Left cardiac atrium (tissue), 4 donors: ENCODE measurements at regions not wholly inside any gene's neighbourhood (a gene's known extent, or its start where the extent isn't known, plus 50 kb on each side); places are given as distances from the start of the nearest gene placed in this dataset.
"Not testable (repeated sequence)": the region's sequence is repeated elsewhere in the genome, so short reads cannot be mapped to it uniquely, and the experiment has no call there.

Source experiments
- ATAC-seq, 2 donors: fragments of 200-7000 bp; cut with Tn5 transposase; one replicate each; pipeline ENCODE4 v1.9.1; 2020; ENCODE audit warnings: mild to moderate bottlenecking in 2 of 2, moderate library complexity in 2 of 2
- DNase-seq: peaks from one replicate; pipeline ENCODE4 v3.0.0-alpha.2; 2020
- intact Hi-C, 2 donors: fragments of 100-400 bp; cut with DNase I; formaldehyde crosslinking; loops; one replicate each; pipeline versions ENCODE4 v1.14.1 to v1.15.1; 2022 to 2023
- donor health status: DM: no; HTN: yes; CAD: no.
- donor health status: DM: no; HTN: yes; CAD: no; lungs with severe emphysema.
- donor health status: DM: yes; HTN: yes; CAD: no.
- donor health status: Dilated cardiomyopathy.

DNA sequence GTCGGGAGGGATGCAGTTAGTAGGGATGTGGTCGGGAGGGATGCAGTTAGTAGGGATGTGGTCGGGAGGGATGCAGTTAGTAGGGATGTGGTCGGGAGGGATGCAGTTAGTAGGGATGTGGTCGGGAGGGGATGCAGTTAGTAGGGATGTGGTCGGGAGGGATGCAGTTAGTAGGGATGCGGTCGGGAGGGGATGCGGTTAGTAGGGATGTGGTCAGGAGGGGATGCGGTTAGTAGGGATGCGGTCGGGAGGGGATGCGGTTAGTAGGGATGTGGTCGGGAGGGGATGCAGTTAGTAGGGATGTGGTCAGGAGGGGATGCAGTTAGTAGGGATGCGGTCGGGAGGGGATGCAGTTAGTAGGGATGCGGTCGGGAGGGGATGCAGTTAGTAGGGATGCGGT lies 96.2 kb downstream of the BDH1 start:
- not testable (repeated sequence) for DNase-seq, ATAC-seq
- intact Hi-C loops, result loop anchor here (5.0 to 10.0 kb wide), 3 partner anchors 162 to 235 kb away; partner anchors contain the start of gene DLG1 (in 1 of the 2)

GRCh38 chr3:197458906-197459470 lies 96.8 kb downstream of the BDH1 start:
- no peak for DNase-seq
- ATAC-seq, result no peak
- intact Hi-C loops, result loop anchor here (5.0 to 10.0 kb wide), 3 partner anchors 162 to 234 kb away; partner anchors contain the start of gene DLG1 (in 1 of the 2)

DNA sequence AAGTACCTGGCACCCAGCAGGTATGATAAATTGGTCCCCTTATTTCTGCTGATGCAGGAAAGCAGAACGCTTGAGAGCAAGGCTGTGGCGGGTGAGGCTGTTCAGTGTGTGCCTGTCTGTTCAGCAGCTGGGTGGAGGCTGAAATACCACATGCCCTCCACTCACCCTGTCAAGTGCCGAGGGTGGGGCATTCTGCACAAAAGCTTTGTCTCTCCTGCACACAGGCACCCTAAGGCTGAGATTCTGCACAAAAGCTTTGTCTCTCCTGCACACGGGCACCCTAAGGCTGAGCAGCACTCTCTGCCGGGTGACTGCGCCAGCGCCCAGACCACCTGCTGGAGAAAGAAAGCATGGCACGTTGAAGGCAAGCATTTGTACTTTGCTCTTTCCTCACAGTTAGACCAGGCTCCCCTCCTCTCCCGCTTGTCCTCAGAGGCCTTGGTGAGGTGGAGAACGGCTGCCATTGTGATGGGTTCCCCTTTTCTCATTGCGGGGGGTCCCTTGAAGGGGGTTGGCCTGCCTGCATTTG lies 97.5 kb downstream of the BDH1 start:
- ATAC-seq (no peak), DNase-seq (no peak)
- intact Hi-C loops, result loop anchor here (5.0 to 10.0 kb wide), 3 partner anchors 161 to 233 kb away; partner anchors contain the start of gene DLG1 (in 1 of the 2)

- ATAC-seq (peak; percentile 94 to 96), DNase-seq (peak; percentile 94)
- intact Hi-C loops, result loop anchor here (5.0 to 10.0 kb wide), 3 partner anchors 159 to 232 kb away; partner anchors contain the start of gene DLG1 (in 1 of the 2)
Measured at GRCh38 chr3:197456261-197457091, 99.3 kb downstream of the BDH1 start.

DNA sequence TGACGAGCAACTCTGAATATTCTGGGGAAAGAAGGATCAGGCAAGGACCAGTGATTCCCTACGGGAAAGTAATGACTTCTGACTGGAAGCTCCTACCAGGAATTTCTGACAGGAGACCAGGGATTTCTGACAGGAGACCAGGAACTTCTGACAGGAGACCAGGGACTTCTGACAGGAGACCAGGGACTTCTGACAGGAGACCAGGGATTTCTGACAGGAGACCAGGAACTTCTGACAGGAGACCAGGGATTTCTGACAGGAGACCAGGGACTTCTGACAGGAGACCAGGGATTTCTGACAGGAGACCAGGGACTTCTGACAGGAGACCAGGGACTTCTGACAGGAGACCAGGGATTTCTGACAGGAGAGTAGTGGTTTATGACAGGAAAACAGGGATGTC lies 100.9 kb downstream of the BDH1 start:
- intact Hi-C loops, result loop anchor here (5.0 to 10.0 kb wide), 4 partner anchors 158 to 230 kb away; partner anchors contain the start of gene DLG1 (in 1 of the 2)
- DNase-seq, ATAC-seq: not testable (repeated sequence)

- DNase-seq (no peak), ATAC-seq (peak in 1 of 2 donors; percentile 19)
- intact Hi-C loops, result loop anchor here (5.0 to 10.0 kb wide), 3 partner anchors 197 to 229 kb away; no protein-coding TSS in a partner anchor
Measured at GRCh38 chr3:197454014-197454413, 101.8 kb downstream of the BDH1 start.

- DNase-seq (no peak), ATAC-seq (no peak)
- intact Hi-C loops, result loop anchor here (5.0 to 10.0 kb wide), 3 partner anchors 194 to 226 kb away; no protein-coding TSS in a partner anchor
Measured at GRCh38 chr3:197450810-197451209, 105.0 kb downstream of the BDH1 start.

DNA sequence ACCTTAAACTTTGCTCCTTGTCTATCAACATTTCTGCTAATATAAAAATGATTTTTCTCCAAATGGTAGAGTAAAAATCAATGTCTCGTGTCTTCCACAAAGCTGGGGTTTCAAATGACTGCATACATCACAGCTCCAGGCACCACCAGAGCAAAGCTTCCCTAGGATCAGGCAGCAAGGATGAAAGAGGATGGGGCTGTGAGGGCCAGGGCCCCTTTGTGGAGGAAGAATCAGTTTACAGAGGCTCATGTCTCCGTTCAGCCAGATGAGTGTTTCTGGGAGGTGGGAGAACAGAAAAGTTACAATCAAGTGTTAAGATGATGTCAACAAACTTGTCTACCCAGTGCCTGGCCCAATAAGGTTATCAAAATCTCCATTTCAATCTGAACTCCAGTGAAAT lies 105.5 kb downstream of the BDH1 start:
- DNase-seq, result no peak
- no peak for ATAC-seq
- intact Hi-C loops, result loop anchor here (5.0 to 10.0 kb wide), 3 partner anchors 193 to 226 kb away; no protein-coding TSS in a partner anchor

- ATAC-seq, DNase-seq, intact Hi-C loops: not testable (repeated sequence)
Measured at GRCh38 chr3:197449181-197449580, 106.6 kb downstream of the BDH1 start.

- not testable (repeated sequence) for ATAC-seq, DNase-seq
Measured at GRCh38 chr3:197447781-197448180, 108.0 kb downstream of the BDH1 start.

GRCh38 chr3:197447057-197447456 lies 108.7 kb downstream of the BDH1 start:
- no peak for ATAC-seq

More at GRCh38 chr3:197447781-197448180, 108.0 kb downstream of the BDH1 start:
- intact Hi-C loops, result not testable (repeated sequence)

GRCh38 chr3:197446700-197447056 lies 109.1 kb downstream of the BDH1 start:
- DNase-seq, result no peak
- intact Hi-C loops, result no loop called here
- no peak for ATAC-seq

More at GRCh38 chr3:197447057-197447456, 108.7 kb downstream of the BDH1 start:
- intact Hi-C loops, result no loop called here
- DNase-seq, result no peak

- intact Hi-C loops, result no loop called here
- no peak for ATAC-seq
- no peak for DNase-seq
Measured at GRCh38 chr3:197445896-197446699, 109.7 kb downstream of the BDH1 start.

DNA sequence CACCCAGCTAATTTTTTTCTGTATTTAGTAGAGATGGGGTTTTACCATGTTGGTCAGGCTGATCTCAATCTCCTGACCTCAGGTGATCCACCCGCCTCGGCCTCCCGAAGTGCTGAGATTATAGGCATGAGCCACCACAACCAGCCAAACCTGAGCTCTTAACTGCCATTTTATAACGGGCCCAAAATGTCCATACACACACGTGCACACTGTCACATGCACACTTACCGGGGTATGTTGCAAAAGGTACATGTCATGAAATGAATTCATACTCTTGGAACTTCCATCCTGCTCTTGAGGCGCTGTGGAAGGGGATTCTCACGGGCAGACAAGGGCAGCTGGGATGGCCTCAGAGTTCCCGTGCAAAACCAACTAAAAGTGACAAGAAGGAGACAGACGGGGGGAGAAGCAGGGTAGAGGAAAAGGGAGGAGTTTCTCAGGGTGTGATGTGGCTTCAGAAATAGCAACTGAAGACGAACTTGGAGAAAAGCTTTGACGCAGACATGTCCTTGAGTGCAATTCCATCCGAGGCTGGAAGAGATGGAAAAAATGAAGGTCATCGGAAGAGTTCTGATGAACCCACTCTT lies 110.9 kb downstream of the BDH1 start:
- intact Hi-C loops, result no loop called here
- ATAC-seq (no peak), DNase-seq (no peak)

DNA sequence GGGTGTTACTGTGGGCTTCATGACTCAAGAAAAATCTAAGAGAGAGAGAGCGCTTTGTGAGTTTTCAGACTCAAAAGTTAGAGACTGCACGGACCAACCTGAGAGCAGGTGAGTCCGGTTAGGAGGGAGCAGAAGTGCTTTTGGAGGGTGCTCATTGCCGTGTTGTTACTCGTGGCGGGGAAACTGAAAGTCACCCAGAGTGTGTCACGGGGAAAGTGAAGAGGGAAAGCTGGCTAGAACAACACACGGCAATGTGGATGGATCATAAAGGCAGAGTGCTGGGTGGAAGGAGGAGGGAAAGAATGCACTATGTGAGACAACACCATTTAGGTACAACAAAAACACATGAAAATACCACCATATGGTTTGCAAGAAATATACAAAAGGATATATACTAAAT lies 112.3 kb downstream of the BDH1 start:
- DNase-seq (no peak), ATAC-seq (no peak)
- intact Hi-C loops, result no loop called here

GRCh38 chr3:197440717-197441303 lies 115.0 kb downstream of the BDH1 start:
- ATAC-seq, result no peak
- no peak for DNase-seq
- intact Hi-C loops, result no loop called here

GRCh38 chr3:197438906-197439305 lies 116.9 kb downstream of the BDH1 start:
- ATAC-seq, result no peak
- DNase-seq, result no peak
- intact Hi-C loops, result no loop called here

GRCh38 chr3:197435426-197435825 lies 120.3 kb downstream of the BDH1 start:
- intact Hi-C loops, result no loop called here
- no peak for ATAC-seq
- DNase-seq, result no peak
